ENCODE measurements at regions not wholly inside any gene's neighbourhood (a gene's known extent, or its start where the extent isn't known, plus 50 kb on each side); places are given as distances from the start of the nearest gene placed in this dataset.

DNA sequence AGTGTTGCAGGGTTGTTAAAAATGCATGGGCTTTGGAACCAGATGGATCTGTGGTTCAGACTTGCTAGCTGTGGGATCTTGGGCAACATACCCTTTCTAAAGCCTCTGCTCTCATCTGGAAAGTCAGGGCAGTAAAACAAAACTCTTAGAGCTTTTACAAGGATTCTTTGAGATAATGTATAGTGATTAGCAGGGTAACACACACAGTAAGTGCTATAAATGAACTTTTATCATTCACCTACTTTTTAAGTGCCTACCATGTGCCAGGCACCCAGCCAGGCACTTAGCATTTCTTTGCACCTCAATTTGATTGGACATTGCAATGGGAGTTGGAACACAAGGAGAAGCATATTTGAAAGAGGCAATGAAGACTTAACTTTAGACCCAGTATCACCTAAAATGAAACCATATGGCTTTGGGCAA lies 208.6 kb upstream of the PAPPA start:
- H3K9ac ChIP-seq (ENCODE audit: low read length) = no peak overlapping the region
- no peaks in the 10 kb centered on the region for H3K27me3 ChIP-seq (ENCODE audit: control insufficient read depth, insufficient read depth, low read length)
- H3K4me3 ChIP-seq (ENCODE audit: low read length) = no peak overlapping the region
- no peaks in the 10 kb centered on the region for H3K4me1 ChIP-seq (ENCODE audit: control insufficient read depth, insufficient read depth, low read length)
- peak overlapping the region; percentile 42 for H3K27ac ChIP-seq (ENCODE audit: low read depth, low read length)
- H3K36me3 ChIP-seq (ENCODE audit: control insufficient read depth, insufficient read depth, low read length) = no peaks in the 10 kb centered on the region

DNA sequence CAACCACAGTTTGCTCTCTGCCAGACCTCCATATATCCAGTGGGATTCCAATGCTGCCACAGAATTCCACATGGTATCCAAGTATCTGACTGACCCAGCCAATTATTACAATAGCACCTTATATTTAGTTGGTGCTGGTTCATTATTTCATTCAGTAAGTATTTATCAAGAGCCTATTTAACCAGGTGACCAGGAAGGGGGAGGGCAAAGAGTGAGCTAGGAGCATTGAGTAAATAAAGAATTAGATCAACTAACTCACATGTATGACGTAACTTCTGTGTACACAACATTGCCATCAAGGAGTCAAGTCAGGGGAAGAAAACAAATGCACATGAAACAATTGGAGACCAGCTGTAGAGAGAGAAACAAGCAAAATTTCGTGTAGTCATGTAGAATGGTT lies 207.1 kb upstream of the PAPPA start:
- Histone ChIP-seq H3K4me1 (ENCODE audit: control insufficient read depth, insufficient read depth, low read length) (no peaks in the 10 kb centered on the region), H3K9ac (ENCODE audit: low read length) (no peak overlapping the region), H3K4me3 (ENCODE audit: low read length) (no peak overlapping the region), H3K27me3 (ENCODE audit: control insufficient read depth, insufficient read depth, low read length) (no peaks in the 10 kb centered on the region), H3K36me3 (ENCODE audit: control insufficient read depth, insufficient read depth, low read length) (no peaks in the 10 kb centered on the region), H3K27ac (ENCODE audit: low read depth, low read length) (no peak overlapping the region)

DNA sequence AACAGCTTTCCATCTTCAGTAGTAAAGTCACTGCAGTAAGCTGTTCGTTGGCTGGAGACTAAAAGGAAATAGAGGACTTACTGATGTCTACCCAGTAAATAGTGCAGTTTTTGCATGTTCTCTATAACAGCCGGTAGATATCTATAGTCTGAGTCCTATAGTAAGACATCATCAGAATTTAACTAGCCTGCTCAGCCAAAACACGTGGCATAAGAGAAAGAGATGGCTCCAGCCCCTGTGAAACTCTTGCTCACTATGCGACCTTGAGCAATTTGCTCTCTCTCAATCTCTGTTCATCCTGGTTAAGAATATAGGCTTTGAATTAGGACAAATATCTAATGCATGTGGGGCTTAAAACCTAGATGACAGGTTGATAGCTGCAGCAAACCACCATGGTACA lies 201.6 kb upstream of the PAPPA start:
- H3K9ac ChIP-seq (ENCODE audit: low read length) = no peak overlapping the region
- H3K4me1 ChIP-seq (ENCODE audit: control insufficient read depth, insufficient read depth, low read length) = no peaks in the 10 kb centered on the region
- H3K27ac ChIP-seq (ENCODE audit: low read depth, low read length) = no peak overlapping the region
- H3K4me3 ChIP-seq (ENCODE audit: low read length) = no peak overlapping the region
- H3K27me3 ChIP-seq (ENCODE audit: control insufficient read depth, insufficient read depth, low read length) = no peaks in the 10 kb centered on the region
- no peaks in the 10 kb centered on the region for H3K36me3 ChIP-seq (ENCODE audit: control insufficient read depth, insufficient read depth, low read length)

DNA sequence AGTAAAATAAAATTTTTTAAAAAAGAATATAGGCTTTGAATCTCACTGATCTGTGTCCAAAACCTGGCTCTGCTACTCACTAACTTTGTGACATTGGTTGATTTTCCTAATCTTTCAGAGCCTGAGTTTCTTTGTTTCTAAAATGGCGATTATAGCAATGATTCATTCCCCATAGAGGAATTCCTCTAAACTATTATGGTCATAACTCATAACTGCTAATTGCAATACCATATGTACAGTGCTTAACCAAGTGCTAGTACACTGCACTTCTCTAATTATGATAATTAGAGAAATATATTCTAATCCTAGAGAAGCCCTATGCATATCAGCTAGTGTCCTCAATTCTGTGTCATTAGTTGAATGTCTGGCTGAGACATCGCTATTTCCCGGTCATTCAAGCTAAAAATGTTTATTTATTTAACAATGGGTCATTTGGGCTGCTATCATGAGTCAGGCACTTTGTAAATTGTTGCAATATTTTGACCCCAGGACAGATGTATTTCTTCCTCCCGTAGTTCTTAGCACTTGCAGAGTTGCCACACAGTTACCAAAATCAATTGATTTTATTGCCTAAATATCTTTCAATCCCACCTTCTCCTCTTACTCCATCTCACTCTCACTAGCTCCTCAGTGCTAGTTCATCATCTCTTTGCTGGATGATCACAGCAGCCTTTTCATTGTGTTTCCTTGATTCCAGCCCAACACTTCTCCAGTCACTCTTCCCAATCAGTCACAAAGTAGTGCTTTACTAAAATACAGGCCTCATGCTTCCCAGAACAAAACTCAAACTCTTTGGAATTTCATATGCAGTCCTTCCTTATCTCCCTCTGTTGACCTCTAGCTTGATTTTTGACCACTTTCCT lies 200.9 kb upstream of the PAPPA start:
- H3K27me3 ChIP-seq (ENCODE audit: control insufficient read depth, insufficient read depth, low read length) = no peaks in the 10 kb centered on the region
- H3K4me3 ChIP-seq (ENCODE audit: low read length) = no peak overlapping the region
- no peak overlapping the region for H3K27ac ChIP-seq (ENCODE audit: low read depth, low read length)
- no peaks in the 10 kb centered on the region for H3K4me1 ChIP-seq (ENCODE audit: control insufficient read depth, insufficient read depth, low read length)
- no peaks in the 10 kb centered on the region for H3K36me3 ChIP-seq (ENCODE audit: control insufficient read depth, insufficient read depth, low read length)
- no peak overlapping the region for H3K9ac ChIP-seq (ENCODE audit: low read length)

DNA sequence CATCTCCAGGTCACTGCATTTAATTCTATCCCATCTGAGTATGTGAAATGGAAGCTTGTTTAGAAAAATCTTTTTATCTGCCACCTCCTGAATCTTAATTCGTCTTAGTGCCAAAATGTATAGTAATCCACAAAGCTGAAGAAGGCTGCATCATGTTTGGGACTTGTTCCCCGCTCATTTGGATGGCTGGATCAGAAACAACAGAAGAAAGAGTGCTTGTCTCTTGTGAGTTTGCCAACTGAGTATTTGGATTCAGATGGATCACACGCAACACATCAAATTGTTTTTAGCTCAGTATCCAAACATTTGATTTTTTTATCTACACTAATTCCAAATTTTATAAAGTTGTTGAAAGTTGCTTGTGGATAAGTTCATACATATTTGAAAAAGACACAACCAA lies 197.2 kb upstream of the PAPPA start:
- H3K4me3 ChIP-seq (ENCODE audit: low read length) = no peak overlapping the region

DNA sequence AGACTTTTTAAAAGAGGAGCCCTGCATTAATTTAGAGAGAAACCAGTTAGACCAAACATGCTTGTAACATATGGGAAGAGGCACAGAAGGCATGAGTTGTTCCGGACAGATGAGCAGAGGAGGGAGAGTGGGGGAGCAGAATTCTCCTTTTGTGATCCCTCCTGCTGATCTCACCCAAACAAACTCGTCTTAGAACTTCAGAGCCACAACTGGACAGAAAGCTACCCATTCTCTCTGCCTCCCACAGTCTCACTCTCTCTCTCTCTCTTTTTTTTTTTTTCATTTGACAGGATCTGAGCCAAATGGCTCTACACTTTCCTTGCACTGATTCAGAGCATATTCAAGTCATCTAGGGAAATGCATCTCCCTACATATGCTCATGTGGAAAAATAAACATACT lies 196.0 kb upstream of the PAPPA start:
- no peaks in the 10 kb centered on the region for H3K4me1 ChIP-seq (ENCODE audit: control insufficient read depth, insufficient read depth, low read length)
- H3K36me3 ChIP-seq (ENCODE audit: control insufficient read depth, insufficient read depth, low read length) = no peaks in the 10 kb centered on the region
- H3K4me3 ChIP-seq (ENCODE audit: low read length) = no peak overlapping the region
- H3K27ac ChIP-seq (ENCODE audit: low read depth, low read length) = no peak overlapping the region
- H3K9ac ChIP-seq (ENCODE audit: low read length) = no peak overlapping the region
- no peaks in the 10 kb centered on the region for H3K27me3 ChIP-seq (ENCODE audit: control insufficient read depth, insufficient read depth, low read length)

More for the DNA sequence above, 197.2 kb upstream of the PAPPA start:
- no peaks in the 10 kb centered on the region for H3K36me3 ChIP-seq (ENCODE audit: control insufficient read depth, insufficient read depth, low read length)
- no peak overlapping the region for H3K27ac ChIP-seq (ENCODE audit: low read depth, low read length)
- H3K4me1 ChIP-seq (ENCODE audit: control insufficient read depth, insufficient read depth, low read length) = no peaks in the 10 kb centered on the region
- H3K9ac ChIP-seq (ENCODE audit: low read length) = no peak overlapping the region
- H3K27me3 ChIP-seq (ENCODE audit: control insufficient read depth, insufficient read depth, low read length) = no peaks in the 10 kb centered on the region

DNA sequence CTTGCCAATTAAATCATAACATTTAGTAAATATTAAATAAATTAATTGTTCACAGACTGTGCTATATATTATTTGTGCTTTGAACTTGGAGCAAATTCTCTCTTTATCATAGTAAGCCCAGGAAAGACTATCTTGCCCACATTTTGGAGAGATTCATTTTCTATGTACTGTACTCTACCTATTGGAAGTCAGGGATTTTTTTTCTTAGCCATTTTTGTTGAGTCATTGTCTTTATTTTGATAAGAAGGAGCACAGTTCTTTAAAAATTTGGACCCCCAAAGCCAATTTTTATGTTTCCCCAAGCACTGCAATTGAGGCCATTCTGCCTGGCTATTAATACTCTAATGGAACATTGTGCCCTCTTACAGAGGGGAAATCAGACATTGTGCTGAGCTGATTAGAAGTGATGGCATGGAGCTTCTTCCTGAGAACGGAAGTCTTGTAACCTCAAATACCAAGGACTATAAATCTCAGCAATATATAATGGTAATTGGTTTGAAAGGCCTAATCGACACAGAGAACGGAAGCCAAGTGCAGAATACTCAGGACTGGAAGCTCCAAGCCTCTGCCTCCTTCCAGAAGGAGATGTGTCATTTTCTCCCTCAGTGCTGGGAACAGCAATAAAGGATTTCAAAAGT lies 188.8 kb upstream of the PAPPA start:
- Histone ChIP-seq H3K27me3 (ENCODE audit: control insufficient read depth, insufficient read depth, low read length) (no peaks in the 10 kb centered on the region), H3K4me1 (ENCODE audit: control insufficient read depth, insufficient read depth, low read length) (no peaks in the 10 kb centered on the region), H3K4me3 (ENCODE audit: low read length) (no peak overlapping the region), H3K36me3 (ENCODE audit: control insufficient read depth, insufficient read depth, low read length) (no peaks in the 10 kb centered on the region), H3K9ac (ENCODE audit: low read length) (no peak overlapping the region), H3K27ac (ENCODE audit: low read depth, low read length) (no peak overlapping the region)

DNA sequence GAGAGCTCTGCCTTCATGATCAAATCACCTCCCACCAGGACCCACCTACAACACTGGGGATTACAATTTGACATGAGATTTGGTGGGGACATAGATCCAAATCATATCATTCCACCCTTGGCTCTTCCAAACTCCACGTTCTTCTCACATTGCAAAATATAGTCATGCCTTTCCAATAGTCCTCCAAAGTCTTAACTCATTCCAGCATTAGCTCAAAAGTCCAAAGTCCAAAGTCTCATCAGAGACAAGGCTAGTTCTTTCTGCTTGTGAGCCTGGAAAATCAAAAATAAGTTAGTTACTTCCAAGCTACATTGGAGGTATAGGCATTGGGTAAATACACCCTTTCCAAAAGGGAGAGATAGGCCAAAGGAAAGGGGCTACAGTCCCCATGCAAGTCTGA lies 186.9 kb upstream of the PAPPA start:
- Histone ChIP-seq H3K36me3 (ENCODE audit: control insufficient read depth, insufficient read depth, low read length) (no peaks in the 10 kb centered on the region), H3K4me3 (ENCODE audit: low read length) (no peak overlapping the region), H3K9ac (ENCODE audit: low read length) (no peak overlapping the region), H3K4me1 (ENCODE audit: control insufficient read depth, insufficient read depth, low read length) (no peaks in the 10 kb centered on the region), H3K27ac (ENCODE audit: low read depth, low read length) (no peak overlapping the region), H3K27me3 (ENCODE audit: control insufficient read depth, insufficient read depth, low read length) (no peaks in the 10 kb centered on the region)

DNA sequence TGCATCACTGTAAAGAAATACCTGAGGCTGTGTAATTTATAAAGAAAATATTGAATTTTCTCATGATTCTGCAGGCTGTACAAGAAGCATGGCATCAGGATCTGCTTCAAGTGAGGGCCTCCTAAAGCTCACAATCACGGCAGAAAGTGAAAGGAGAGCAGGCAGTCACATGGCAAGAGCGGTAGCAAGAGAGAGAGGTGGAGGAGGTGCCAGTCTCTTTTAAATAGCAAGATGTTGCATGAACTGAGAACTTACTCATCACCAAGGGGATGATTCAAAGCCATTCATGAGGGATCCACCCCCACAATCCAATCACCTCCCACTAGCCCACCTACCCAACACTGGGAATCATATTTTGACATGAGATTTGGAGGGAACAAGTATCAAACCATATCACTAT lies 184.5 kb upstream of the PAPPA start:
- H3K4me1 ChIP-seq (ENCODE audit: control insufficient read depth, insufficient read depth, low read length) = no peaks in the 10 kb centered on the region
- H3K27me3 ChIP-seq (ENCODE audit: control insufficient read depth, insufficient read depth, low read length) = no peaks in the 10 kb centered on the region
- H3K27ac ChIP-seq (ENCODE audit: low read depth, low read length) = no peak overlapping the region
- H3K36me3 ChIP-seq (ENCODE audit: control insufficient read depth, insufficient read depth, low read length) = no peaks in the 10 kb centered on the region
- no peak overlapping the region for H3K4me3 ChIP-seq (ENCODE audit: low read length)
- no peak overlapping the region for H3K9ac ChIP-seq (ENCODE audit: low read length)

DNA sequence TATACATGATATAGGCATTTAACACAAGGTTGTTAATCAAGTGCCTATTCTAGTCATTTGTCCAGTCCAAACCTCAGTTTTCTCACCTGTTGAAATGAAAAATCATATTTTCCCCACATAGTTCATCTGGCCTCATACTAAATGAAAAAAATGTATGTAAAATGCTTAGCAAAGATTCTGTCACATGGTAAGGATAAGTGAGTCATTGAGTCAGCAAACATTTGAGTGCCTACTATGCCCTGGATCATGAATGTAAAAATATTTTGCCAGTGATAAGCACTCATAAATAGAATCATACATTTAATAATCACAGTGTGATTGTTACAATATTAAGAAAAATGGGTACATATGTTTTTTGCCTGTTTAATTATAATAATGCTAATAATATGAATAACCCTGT lies 181.2 kb upstream of the PAPPA start:
- no peaks in the 10 kb centered on the region for H3K27me3 ChIP-seq (ENCODE audit: control insufficient read depth, insufficient read depth, low read length)
- no peak overlapping the region for H3K4me3 ChIP-seq (ENCODE audit: low read length)
- H3K36me3 ChIP-seq (ENCODE audit: control insufficient read depth, insufficient read depth, low read length) = no peaks in the 10 kb centered on the region
- H3K9ac ChIP-seq (ENCODE audit: low read length) = no peak overlapping the region
- no peak overlapping the region for H3K27ac ChIP-seq (ENCODE audit: low read depth, low read length)
- no peaks in the 10 kb centered on the region for H3K4me1 ChIP-seq (ENCODE audit: control insufficient read depth, insufficient read depth, low read length)

DNA sequence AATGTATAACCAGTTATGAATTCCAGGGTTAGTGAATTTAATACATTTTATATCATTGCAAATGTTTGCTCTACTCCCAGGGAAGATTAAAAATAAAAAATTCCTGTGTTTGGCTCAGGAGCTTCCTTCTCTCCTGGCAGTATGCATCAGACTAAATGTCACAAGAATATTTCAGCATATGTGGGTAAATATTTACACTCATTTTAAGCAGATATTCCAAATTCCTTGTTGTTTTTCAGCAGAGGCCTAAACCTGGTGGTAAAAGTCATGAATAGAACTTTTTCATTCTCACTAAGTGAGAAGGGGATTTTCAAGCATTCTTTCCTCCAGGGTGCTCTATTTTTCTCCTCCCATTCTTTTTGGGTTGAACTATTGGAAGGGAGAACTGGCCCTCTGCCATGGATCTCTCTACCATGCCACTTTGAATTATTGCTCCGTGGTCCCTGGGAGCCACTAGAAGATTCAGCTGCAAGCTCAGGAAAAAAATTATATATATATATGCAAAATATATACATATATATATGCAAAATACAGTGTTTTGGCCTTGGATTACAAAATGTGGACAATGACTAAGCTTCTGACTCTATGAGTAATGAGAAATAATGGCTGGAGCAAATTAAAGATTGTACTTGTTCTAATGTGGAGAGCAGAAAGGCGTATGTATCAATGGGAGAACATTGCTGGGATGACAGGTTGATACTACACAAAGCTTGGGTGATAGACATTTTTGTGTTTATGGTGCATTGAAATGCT lies 180.6 kb upstream of the PAPPA start:
- H3K4me1 ChIP-seq (ENCODE audit: control insufficient read depth, insufficient read depth, low read length) = no peaks in the 10 kb centered on the region
- no peaks in the 10 kb centered on the region for H3K27me3 ChIP-seq (ENCODE audit: control insufficient read depth, insufficient read depth, low read length)
- H3K36me3 ChIP-seq (ENCODE audit: control insufficient read depth, insufficient read depth, low read length) = no peaks in the 10 kb centered on the region
- no peak overlapping the region for H3K9ac ChIP-seq (ENCODE audit: low read length)
- H3K4me3 ChIP-seq (ENCODE audit: low read length) = no peak overlapping the region
- H3K27ac ChIP-seq (ENCODE audit: low read depth, low read length) = no peak overlapping the region

DNA sequence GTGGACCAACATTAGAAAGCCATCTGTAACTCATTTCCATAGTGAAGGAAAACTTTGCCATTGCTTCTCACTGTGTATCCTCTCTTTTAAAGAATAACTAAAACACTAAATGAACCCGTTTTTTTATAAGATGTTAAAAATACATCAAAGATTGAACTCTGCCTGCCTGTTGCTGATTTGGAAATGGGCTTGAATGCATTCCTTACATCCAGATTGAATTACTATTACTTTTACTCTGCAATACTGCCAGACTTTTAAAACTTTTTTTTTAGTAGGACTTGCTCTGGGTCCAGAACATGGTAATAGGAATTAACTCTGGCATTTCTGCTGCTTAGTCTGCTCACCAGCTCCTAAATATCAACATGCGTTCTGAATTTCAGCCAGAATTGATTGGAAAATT lies 176.8 kb upstream of the PAPPA start:
- Histone ChIP-seq H3K4me3 (ENCODE audit: low read length) (no peak overlapping the region), H3K36me3 (ENCODE audit: control insufficient read depth, insufficient read depth, low read length) (no peaks in the 10 kb centered on the region), H3K27ac (ENCODE audit: low read depth, low read length) (no peak overlapping the region), H3K4me1 (ENCODE audit: control insufficient read depth, insufficient read depth, low read length) (no peaks in the 10 kb centered on the region), H3K9ac (ENCODE audit: low read length) (no peak overlapping the region), H3K27me3 (ENCODE audit: control insufficient read depth, insufficient read depth, low read length) (no peaks in the 10 kb centered on the region)
